ENCODE measurements at regions not wholly inside any gene's neighbourhood (a gene's known extent, or its start where the extent isn't known, plus 50 kb on each side); places are given as distances from the start of the nearest gene placed in this dataset.

GRCh38 chr1:21351901-21352300 lies 61.6 kb upstream of the ECE1 start:
- no peak for TF ChIP-seq CTCF (IDR thresholded peaks at IDR 0.05; ENCODE audit: insufficient read depth, low read length)
- TF ChIP-seq REST (IDR thresholded peaks at IDR 0.05; ENCODE audit: insufficient replicate concordance, low read depth) = no peak
- TF ChIP-seq POLR2AphosphoS5 (IDR thresholded peaks at IDR 0.05; ENCODE audit: low read depth) = no peak
- no peak for TF ChIP-seq GABPA (IDR thresholded peaks at IDR 0.05; ENCODE audit: low read depth)
